Activated CD4-positive, alpha-beta T cell treated with anti-CD3 and anti-CD28 coated beads for 4 hours (primary cell): ENCODE measurements at regions not wholly inside any gene's neighbourhood (a gene's known extent, or its start where the extent isn't known, plus 50 kb on each side); places are given as distances from the start of the nearest gene placed in this dataset.

Experiments used
- DNase-seq, 2 donors: peaks; one replicate each; pipeline ENCODE4 v3.0.0-alpha.2; 2020

GRCh38 chr9:115494393-115494792 is 376.4 kb upstream of the TNC start:
- DNase-seq = no peak

GRCh38 chr9:115495052-115495635 is 377.2 kb upstream of the TNC start:
- DNase-seq = no peak

DNA sequence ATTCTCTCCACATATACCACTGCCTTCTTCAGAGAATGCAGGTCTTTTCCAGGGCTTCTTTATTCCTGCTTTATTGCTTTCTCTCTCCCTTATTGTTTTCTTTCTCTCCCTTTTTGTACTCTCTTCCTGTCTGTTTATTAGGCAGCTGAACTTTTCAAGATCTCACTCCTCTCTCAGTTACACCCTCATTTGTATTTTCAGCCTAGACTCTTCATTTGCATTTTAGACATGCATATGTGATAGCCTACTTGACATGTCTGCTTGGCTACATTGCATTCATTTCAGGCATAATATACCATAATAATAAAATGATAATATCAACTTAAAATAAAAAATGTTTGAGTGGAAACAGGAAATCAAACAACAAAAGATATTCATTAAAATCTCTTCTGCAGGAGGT is 377.9 kb upstream of the TNC start:
- DNase-seq = no peak

GRCh38 chr9:115498303-115498702 is 380.3 kb upstream of the TNC start:
- DNase-seq = no peak

DNA sequence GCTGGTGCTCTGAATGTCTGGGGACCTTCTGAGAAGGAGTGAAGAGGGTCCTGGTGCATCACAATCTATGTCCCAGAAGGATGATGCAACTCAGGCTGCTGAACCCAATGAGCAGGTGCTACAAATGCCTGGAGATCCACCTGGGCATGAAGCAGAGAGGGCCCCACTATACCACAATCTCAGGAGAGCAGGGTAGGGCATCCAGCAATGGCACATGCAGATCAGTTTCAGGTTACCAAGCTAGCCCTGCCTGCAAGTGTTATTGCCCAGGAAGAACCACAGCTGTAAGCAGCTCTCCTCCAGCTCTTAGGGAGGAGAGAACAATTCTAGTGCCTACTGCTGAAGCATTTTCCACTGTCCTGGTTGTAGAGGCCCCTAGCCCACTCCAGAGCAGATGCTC is 389.2 kb upstream of the TNC start:
- no peak for DNase-seq

GRCh38 chr9:115513148-115513547 is 395.2 kb upstream of the TNC start:
- no peak for DNase-seq

DNA sequence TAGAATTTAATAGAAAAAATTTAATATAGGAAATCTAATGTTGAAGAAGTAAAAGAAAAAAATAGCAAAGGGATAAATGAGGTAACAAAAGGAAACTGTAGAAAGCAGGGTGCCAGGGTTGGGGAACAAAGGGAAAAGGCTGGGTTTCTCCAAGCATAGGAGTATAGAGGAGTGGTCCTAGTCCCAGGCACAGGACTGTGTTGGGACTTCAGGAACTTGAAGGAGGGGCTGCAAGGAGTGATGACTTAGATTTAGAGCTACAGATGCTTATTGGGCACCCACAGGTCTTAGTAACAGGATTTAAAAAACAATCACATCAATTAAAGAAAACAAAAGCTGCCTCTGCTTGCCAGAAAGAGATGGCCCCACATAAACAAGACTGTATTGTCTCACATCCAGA is 396.5 kb upstream of the TNC start:
- DNase-seq = no peak

DNA sequence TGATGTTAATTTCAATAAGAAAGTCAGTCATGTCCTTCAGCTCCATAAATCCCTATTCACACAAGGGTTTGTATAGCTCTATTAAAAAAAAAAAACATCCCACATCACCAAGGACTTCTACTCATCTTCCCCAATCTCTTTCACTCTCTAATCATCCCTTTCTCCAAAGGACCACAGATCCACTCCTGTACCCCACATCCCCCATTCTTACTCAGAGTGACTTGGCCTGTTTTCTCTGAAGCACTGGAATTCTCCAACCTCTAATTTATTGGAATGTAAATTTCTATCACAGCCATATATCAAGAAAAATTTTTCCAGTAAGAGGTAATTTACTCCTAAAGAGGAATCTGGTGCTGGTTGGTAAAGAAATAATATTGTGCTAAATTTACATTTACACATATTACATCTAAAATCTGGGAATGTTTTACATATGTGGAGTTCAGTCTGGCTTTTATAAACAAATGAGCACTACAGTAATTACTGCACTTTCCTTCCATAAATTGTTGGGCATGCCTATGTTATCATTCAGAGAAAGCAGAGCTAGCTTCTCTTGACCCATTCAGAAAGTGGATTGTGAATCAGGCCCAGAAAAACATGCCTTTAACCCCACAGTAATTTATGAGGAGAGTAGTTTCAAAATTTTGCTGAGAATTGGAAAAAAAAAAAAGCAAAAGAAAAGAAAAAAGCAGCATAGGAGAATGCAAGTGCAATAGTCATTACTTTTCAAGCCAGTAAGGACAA is 399.5 kb upstream of the TNC start:
- no peak for DNase-seq

- DNase-seq = no peak
Measured at GRCh38 chr9:115520646-115521045, 402.7 kb upstream of the TNC start.

- no peak for DNase-seq
Measured at GRCh38 chr9:115522912-115523311, 405.0 kb upstream of the TNC start.

GRCh38 chr9:115524453-115525059 is 406.6 kb upstream of the TNC start:
- DNase-seq = peak in 1 of 2 donors; percentile 5

- DNase-seq = no peak
Measured at GRCh38 chr9:115525111-115526058, 407.4 kb upstream of the TNC start.

- DNase-seq = no peak
Measured at GRCh38 chr9:115531410-115532125, 413.6 kb upstream of the TNC start.

GRCh38 chr9:115533511-115533910 is 415.6 kb upstream of the TNC start:
- DNase-seq = no peak

DNA sequence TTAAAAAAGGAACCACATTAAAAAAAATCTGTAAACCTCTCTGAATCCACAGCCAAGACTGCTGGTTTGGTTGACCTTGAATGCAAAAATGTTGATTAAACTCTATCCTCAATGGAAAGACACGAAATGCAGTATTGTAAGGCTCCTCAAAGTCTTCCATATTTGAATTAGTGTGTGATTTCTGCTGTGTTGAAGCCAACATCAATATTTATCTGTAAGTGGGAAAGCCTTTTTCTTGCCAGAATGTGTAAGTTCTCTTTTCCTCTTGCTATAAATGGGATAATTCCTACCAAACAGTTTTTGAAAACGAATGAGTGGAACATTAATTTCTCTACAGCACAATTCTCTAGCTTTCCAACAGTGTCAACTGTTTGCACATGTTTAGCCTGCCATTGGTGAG is 422.1 kb upstream of the TNC start:
- no peak for DNase-seq

DNA sequence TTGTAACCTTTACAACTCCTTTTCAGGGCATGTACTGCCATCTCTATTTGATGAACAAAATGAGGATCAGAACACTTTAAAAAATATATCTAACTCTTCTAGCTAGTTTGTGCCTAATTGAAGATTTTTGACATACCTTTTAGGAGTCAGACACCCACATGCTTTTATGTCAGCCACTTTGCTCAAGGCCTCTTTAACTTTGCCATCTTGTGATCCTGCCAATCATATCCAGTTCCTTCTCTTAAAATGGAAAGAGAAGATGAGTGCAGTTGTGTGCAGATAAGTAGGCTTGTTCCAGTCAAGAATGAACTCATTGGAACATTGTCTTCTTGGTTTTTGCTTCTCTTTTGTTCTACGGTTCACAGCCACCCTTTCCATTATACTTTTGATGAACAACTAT is 425.6 kb upstream of the TNC start:
- DNase-seq = no peak

DNA sequence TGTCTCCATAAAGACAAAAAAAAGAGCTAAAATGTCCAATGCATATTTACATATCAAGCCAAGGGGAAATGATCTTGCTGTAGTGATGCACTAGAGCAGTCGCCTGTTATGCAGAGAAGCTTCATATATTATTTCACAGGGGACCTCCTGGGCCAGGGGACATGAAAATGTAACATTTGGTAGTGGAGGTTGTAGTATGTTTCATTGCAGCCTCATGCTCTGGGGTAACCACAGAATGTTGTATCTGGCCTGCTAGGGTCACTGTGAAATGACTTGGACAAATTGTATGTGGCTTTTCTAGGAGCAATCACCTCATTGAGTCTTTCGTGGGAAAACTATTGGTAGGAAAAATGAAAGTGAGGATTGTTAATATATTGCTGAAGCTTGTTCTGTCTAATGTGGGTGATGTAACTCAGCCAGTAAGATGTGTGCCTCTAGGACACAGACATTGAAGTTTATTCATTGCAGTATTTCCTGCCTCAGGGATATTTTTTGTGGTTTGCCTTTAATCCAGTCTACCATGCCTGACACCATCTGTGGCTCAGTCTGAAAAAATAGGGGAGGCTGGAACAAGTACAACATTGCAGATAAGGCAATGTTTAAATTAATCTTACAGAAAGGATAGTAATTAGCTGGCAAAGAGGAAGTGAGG is 430.8 kb upstream of the TNC start:
- no peak for DNase-seq

DNA sequence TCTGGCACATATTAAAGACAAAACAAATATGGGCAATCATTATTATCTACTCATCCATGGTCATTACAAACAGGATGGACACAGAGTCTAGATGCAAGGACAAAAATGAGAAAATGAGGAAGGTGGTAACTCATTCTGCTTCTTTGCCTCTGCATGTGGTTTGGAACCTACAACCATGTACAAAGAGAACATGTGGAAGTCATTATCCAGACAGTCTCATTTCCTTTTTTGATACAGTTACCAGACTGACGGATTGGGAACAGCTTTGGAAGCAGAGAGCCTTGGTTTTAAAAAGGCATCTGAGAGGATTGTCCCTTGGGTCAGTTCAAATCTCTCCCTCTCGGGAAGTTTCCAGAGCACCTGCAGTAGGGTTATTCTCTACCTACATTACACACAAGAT is 433.4 kb upstream of the TNC start:
- no peak for DNase-seq

GRCh38 chr9:115553060-115553773 is 435.3 kb upstream of the TNC start:
- DNase-seq = no peak

- DNase-seq = no peak
Measured at GRCh38 chr9:115556432-115556831, 438.5 kb upstream of the TNC start.

GRCh38 chr9:115575147-115575546 is 457.2 kb upstream of the TNC start:
- no peak for DNase-seq
